ENCODE measurements at regions not wholly inside any gene's neighbourhood (a gene's known extent, or its start where the extent isn't known, plus 50 kb on each side); places are given as distances from the start of the nearest gene placed in this dataset.

- TF ChIP-seq ZNF839 (CRISPR knock-in tag; IDR thresholded peaks at IDR 0.05; ENCODE audit: borderline replicate concordance) (no peak), ZNF878 (CRISPR knock-in tag; IDR thresholded peaks at IDR 0.05) (no peak), ARID2 (CRISPR knock-in tag; IDR thresholded peaks at IDR 0.05; ENCODE audit: borderline replicate concordance) (no peak), DNMT3B (CRISPR knock-in tag; conservative IDR thresholded peaks at IDR 0.05) (no peak), SP5 (CRISPR knock-in tag; IDR thresholded peaks at IDR 0.05; ENCODE audit: borderline replicate concordance, low read depth) (no peak), ZNF580 (CRISPR knock-in tag; IDR thresholded peaks at IDR 0.05; ENCODE audit: borderline replicate concordance, low read depth) (no peak), ONECUT2 (CRISPR knock-in tag; IDR thresholded peaks at IDR 0.05) (no peak), ZNF143 (CRISPR knock-in tag; IDR thresholded peaks at IDR 0.05) (no peak), DRAP1 (CRISPR knock-in tag; IDR thresholded peaks at IDR 0.05) (no peak), GLMP (CRISPR knock-in tag; IDR thresholded peaks at IDR 0.05; ENCODE audit: borderline replicate concordance) (no peak), ELK4 (CRISPR knock-in tag; IDR thresholded peaks at IDR 0.05; ENCODE audit: borderline replicate concordance) (no peak), ISL2 (CRISPR knock-in tag; IDR thresholded peaks at IDR 0.05) (no peak), TFAP4 (IDR thresholded peaks at IDR 0.05; ENCODE audit: borderline replicate concordance, low read depth) (no peak), ZSCAN21 (CRISPR knock-in tag; IDR thresholded peaks at IDR 0.05; ENCODE audit: borderline replicate concordance) (no peak), NR1H2 (CRISPR knock-in tag; IDR thresholded peaks at IDR 0.05; ENCODE audit: borderline replicate concordance, low read depth) (no peak)
- FAIRE-seq = no peak
- Histone ChIP-seq H3K9me3 (ENCODE audit: low read length) (peaks cover 30% of the 10 kb centered on the region), H3K79me2 (ENCODE audit: insufficient read depth, low read length) (no peaks in the 10 kb centered on the region), H3K36me3 (replicated peaks in 1 of 2; ENCODE audit: control insufficient read depth in 1 of 2, insufficient read depth in 2 of 2, low read length in 2 of 2) (no peaks in the 10 kb centered on the region), H3K4me2 (ENCODE audit: low read depth, low read length) (no peak overlapping the region), H3K27me3 (ENCODE audit: control insufficient read depth in 1 of 2, insufficient read depth in 2 of 2, low read length in 2 of 2) (no peaks in the 10 kb centered on the region), H3K9ac (ENCODE audit: insufficient read depth, low read depth, low read length) (no peak overlapping the region), H4K20me1 (ENCODE audit: insufficient read depth, low read length) (no peaks in the 10 kb centered on the region), H3K27ac (ENCODE audit: extremely low read length, insufficient read depth, low read length) (no peak overlapping the region), H3K4me1 (ENCODE audit: insufficient read depth, low read length) (no peaks in the 10 kb centered on the region), H3K4me3 (replicated peaks in 1 of 3; ENCODE audit: insufficient read depth in 1 of 3, low read depth in 2 of 3, low read length in 3 of 3) (no peak overlapping the region), H2AFZ (ENCODE audit: low read length) (no peak overlapping the region)
- ChIA-PET POLR2A (no interaction called here), CTCF (ENCODE audit: low intra/inter-chr PET ratio, low total read pairs) (no interaction called here)
- in situ Hi-C loops (cut with HindIII; ENCODE audit: extremely low pct_ligation_motif_present, low pct_unique_long_range_greater_than_20kb) = no loop called here
- intact Hi-C loops (cut with micrococcal nuclease; ENCODE audit: unreplicated experiment) = no loop called here
- no peak for DNase-seq (ENCODE audit: low spot score)
- BruUV-seq (replicated peaks) = no TSS peak
- under 1% methylated on average over 2 of the region's 2 CpGs for WGBS (ENCODE audit: low lambda C conversion rate)
- no peak for ATAC-seq
These were observed 609.5 kb downstream of the EPHA4 start for GRCh38 chr2:220962556-220962955.
